GM12864 (cell line): ENCODE measurements at regions not wholly inside any gene's neighbourhood (a gene's known extent, or its start where the extent isn't known, plus 50 kb on each side); places are given as distances from the start of the nearest gene placed in this dataset.
A peak's percentile ranks its signal among the peaks of the same experiment; 100 is the strongest.
"Not testable (repeated sequence)": the region's sequence is repeated elsewhere in the genome, so short reads cannot be mapped to it uniquely, and the experiment has no call there.

Source experiments
- DNase-seq: peaks from one replicate; pipeline ENCODE4 v3.0.0-alpha.2; 2011; ENCODE audit warnings: low read depth
- H3K4me3 ChIP-seq: 2 replicates; pipeline ENCODE4 v1.5.1; 2011; ENCODE audit warnings: mild to moderate bottlenecking, low read depth, low read length, control low read depth
- TF ChIP-seq, protein P1 (sequence below): IDR thresholded peaks from 2 replicates; pipeline ENCODE4 v1.5.1; 2011; ENCODE audit warnings: low read depth, mild to moderate bottlenecking, moderate library complexity, low read length, control low read depth, inconsistent platforms; ENCODE audit errors: missing control alignments

DNA sequence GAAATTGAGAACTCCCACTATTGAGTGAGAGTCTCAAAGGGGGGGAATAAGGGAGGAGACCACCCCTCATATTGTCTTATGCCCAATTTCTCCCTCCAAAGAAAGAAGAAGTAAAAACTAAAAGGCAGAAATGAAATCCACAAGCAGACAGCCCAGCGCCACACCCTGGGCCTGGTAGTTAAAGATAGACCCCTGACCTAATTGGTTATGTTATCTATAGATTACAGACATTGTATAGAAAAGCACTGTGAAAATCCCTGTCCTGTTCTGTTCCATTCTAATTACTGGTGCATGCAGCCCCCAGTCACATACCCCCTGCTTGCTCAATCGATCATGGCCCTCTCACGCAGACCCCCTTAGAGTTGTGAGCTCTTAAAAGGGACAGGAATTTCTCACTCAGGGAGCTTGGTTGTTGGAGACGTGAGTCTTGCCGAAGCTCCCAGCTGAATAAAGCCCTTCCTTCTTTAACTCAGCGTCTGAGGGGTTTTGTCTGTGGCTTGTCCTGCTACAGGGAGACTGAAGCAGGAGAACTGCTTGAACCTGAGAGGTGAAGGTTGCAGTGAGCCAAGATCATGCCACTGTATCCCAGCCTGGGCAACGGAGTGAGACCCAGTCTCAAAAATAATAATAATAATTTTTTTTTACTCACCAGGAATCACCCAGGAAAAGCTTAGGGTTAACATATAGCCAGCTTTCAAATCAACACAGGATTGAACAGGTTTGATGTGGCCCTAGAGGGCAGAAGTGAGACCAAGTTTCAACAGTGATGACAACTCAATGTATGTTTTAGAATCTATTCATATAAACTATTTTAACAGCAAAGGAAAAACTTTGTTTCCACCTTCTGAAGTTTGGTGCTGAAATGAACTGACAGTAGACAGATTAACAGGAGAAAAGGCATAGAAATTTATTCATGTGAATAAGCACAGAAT, 181.4 kb upstream of the NDUFV2 start:
- TF ChIP-seq, protein P1, sequence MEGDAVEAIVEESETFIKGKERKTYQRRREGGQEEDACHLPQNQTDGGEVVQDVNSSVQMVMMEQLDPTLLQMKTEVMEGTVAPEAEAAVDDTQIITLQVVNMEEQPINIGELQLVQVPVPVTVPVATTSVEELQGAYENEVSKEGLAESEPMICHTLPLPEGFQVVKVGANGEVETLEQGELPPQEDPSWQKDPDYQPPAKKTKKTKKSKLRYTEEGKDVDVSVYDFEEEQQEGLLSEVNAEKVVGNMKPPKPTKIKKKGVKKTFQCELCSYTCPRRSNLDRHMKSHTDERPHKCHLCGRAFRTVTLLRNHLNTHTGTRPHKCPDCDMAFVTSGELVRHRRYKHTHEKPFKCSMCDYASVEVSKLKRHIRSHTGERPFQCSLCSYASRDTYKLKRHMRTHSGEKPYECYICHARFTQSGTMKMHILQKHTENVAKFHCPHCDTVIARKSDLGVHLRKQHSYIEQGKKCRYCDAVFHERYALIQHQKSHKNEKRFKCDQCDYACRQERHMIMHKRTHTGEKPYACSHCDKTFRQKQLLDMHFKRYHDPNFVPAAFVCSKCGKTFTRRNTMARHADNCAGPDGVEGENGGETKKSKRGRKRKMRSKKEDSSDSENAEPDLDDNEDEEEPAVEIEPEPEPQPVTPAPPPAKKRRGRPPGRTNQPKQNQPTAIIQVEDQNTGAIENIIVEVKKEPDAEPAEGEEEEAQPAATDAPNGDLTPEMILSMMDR: peak; percentile 3
- not testable (repeated sequence) for DNase-seq, H3K4me3 ChIP-seq

DNA sequence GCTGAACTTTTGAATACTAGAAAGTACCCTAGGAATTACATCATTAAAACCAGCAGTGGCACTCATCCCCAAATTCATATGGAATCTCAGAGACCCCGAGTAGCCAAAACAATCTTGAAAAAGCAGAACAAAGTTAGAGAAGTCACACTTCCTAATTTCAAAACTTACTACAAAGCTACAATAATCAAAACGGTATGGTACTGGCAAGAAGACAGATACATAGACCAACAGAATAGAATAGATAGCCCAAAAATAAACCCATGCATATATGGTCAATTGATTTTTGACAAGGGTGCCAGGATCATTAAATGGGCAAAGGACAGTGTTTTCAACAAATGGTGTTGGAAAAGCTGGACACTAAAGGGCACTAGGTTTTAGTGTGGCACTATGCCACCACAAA, 176.0 kb upstream of the NDUFV2 start:
- TF ChIP-seq, protein P1: no peak
- no peak for DNase-seq
- H3K4me3 ChIP-seq: no peak overlapping the region

DNA sequence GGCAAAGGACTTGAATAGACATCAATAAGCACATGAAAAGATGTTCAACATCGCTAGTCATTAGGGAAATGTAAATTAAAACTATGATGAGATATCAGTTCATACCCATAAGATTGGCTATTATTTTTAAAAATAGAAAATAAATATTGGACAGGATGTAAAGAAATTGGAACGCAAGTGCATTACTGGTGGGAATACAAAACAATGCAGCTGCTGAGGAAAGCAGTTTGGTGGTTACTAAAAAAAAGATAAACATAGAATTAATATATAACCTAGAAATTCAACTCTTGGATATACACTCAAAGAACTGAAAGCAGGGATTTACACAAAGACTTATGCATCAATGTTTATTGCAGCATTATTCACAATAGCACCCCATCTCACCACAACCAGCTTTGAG, 174.5 kb upstream of the NDUFV2 start:
- no peak for DNase-seq
- TF ChIP-seq, protein P1: no peak
- no peak overlapping the region for H3K4me3 ChIP-seq

DNA sequence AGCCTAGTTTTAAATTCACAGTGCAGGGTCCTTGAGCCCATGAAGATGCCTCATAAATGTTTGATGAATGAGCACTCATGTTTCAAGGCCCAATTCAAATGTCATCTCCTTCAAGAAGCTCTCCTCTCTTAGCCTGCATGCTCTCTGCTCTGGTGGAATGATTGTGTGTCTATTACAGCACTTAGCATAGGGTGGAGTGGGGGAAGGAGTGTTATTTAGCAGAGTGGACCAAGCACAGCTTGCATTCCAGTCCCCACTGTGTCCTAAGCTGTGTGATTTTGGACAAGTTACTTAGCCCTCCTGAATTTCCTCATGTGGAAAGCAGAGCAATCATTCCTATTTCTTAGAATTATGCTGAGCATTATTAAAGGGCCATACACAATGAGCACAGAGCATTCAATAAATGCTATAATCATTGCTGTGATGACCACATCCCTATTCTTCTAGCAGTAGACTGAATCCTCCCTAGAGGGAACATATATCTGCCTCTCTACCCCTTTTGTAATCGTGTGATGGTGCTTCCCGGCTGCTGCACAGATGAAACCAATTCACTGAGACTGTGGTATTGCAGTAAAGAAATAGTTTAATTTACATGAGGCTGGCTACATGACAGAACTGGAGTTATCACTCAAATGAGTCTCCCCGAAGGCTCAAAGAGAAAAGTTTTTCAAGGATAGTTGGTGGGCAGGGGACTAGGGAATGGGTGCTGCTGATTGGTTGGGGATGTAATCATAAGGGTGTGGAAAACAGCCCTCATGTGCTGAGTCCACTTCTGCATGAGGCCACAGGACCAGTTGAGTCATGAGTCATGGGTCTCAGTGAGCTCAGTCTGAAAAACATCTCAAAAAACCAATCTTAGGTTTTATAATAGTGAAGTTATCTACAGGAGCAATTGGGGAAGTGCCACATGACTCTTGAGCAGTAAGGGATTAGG, 173.4 kb upstream of the NDUFV2 start:
- TF ChIP-seq, protein P1: no peak
- no peak for DNase-seq
- no peak overlapping the region for H3K4me3 ChIP-seq

DNA sequence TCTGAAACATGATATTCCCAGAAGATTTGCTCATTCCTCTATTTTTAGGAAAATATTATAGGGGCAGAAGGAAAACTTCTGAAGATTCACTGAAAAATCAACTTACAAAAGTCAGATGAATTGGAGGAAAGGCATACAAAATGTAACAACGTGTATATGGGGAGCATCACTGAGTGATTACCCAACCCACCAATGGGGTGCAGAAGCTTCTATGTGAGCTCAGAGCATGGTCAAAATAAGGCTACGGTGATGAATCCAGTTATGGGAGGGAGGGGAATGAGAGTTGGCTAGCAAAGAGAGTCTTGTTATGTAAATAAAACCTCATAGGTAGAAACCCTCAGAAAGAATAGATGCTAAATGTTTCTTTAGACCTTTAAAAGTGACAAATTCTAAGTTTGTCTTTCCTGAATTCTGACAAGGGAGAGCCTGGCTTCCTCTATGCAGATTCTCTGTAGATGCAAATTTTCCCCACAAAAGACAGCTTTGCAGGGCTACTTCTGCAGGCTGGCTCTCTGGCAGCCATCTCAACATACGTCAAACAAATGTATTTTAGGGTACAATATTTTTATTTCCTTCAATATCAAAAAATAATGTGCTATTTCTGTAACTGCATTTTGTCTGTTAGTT, 171.4 kb upstream of the NDUFV2 start:
- TF ChIP-seq, protein P1: no peak
- H3K4me3 ChIP-seq: no peak overlapping the region
- no peak for DNase-seq

DNA sequence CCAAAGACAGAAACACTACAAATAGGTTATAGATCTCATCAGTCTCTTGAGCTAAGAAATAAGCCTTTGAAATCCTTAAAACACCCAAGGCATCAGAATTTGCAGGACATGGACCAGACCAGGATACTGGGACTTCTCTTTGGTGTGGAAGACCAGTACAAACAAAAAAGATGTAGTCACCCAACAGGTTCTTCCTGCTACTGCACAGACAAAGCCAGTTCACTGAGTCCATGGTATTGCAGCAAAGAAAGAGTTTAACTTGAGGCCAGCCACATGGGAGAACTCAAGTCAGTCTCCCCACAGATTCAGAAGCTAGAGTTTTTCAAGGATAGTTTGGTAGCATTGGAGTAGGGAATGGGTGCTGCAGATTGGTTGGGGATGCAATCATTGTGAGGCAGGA, 169.6 kb upstream of the NDUFV2 start:
- DNase-seq: no peak
- TF ChIP-seq, protein P1: no peak

More for the DNA sequence above, 169.6 kb upstream of the NDUFV2 start:
- no peak overlapping the region for H3K4me3 ChIP-seq
